ENCODE measurements at regions not wholly inside any gene's neighbourhood (a gene's known extent, or its start where the extent isn't known, plus 50 kb on each side); places are given as distances from the start of the nearest gene placed in this dataset.

GRCh38 chr2:37849911-37850310, 75.2 kb upstream of the RMDN2 start:
- no peaks in the 10 kb centered on the region for H3K79me2 ChIP-seq (ENCODE audit: insufficient read depth, low read length)
- no peak overlapping the region for H2BK20ac ChIP-seq (ENCODE audit: low read depth, low read length, poor library complexity, severe bottlenecking)
- no peaks in the 10 kb centered on the region for H3K23me2 ChIP-seq (ENCODE audit: insufficient read length, low read depth, low read length, poor library complexity, severe bottlenecking)
- H4K91ac ChIP-seq (ENCODE audit: insufficient read length, low read depth, low read length): no peak overlapping the region
- no peak overlapping the region for H3K27ac Mint-ChIP-seq
- H3K56ac ChIP-seq (ENCODE audit: insufficient read length, low read depth, low read length): no peak overlapping the region
- no peaks in the 10 kb centered on the region for H3K79me1 ChIP-seq (ENCODE audit: insufficient read depth, low read depth, low read length, poor library complexity, severe bottlenecking)
- H3K27me3 ChIP-seq (ENCODE audit: insufficient read depth, low read length): no peaks in the 10 kb centered on the region
- no peak overlapping the region for H2BK120ac ChIP-seq (ENCODE audit: low read depth, low read length, poor library complexity, severe bottlenecking)
- H2AK5ac ChIP-seq (ENCODE audit: insufficient read length, low read length): no peak overlapping the region
- no peak overlapping the region for H4K8ac ChIP-seq (replicated peaks; ENCODE audit: insufficient read length, low read depth, low read length)
- no peak overlapping the region for H3K18ac ChIP-seq (ENCODE audit: insufficient read length, low read depth, low read length)
- H4K5ac ChIP-seq (ENCODE audit: insufficient read length, low read depth, low read length): no peak overlapping the region
- no peak overlapping the region for H3K23ac ChIP-seq (ENCODE audit: insufficient read length, low read depth, low read length)
- no peak overlapping the region for H3K4ac ChIP-seq (ENCODE audit: low read depth, low read length)
- TF ChIP-seq CTCF (conservative IDR thresholded peaks at IDR 0.05): no peak
- H3K36me3 Mint-ChIP-seq (ENCODE audit: insufficient read depth in 1 of 3, low read depth in 3 of 3): no peaks in the 10 kb centered on the region
- H3K27me3 Mint-ChIP-seq (ENCODE audit: low read depth): no peaks in the 10 kb centered on the region
- H3K4me1 ChIP-seq (ENCODE audit: insufficient read depth, low read length): no peaks in the 10 kb centered on the region
- no peak for DNase-seq
- no peak overlapping the region for H3K9ac ChIP-seq (ENCODE audit: extremely low read depth, insufficient read length, low read length)
- WGBS (ENCODE audit: extremely low coverage, insufficient read length, low lambda C conversion rate): no CpG with 5 or more reads among the region's 2 CpGs
- peaks cover 0 to 2% of the 10 kb centered on the region in 2 experiments; a peak in 1 of 5 replicates for H3K9me3 Mint-ChIP-seq
- H3T11ph ChIP-seq (ENCODE audit: low read length): no peak overlapping the region
- no peaks in the 10 kb centered on the region for H3K9me3 ChIP-seq (ENCODE audit: control insufficient read depth, low read depth, low read length)
- no peak overlapping the region for H2AFZ ChIP-seq (ENCODE audit: low read length)
- H3K27ac ChIP-seq (ENCODE audit: insufficient read length, low read depth, low read length): no peak overlapping the region
- no peak overlapping the region for H3K14ac ChIP-seq (ENCODE audit: insufficient read depth, low read length)
- H4K20me1 ChIP-seq (ENCODE audit: control insufficient read depth, insufficient read depth, insufficient read length): no peaks in the 10 kb centered on the region
- no peak overlapping the region for H3K4me3 Mint-ChIP-seq
- H2BK15ac ChIP-seq (ENCODE audit: low read depth, low read length): no peak overlapping the region
- H2BK5ac ChIP-seq (ENCODE audit: insufficient read length, low read length): no peak overlapping the region
- no peak overlapping the region for H2BK12ac ChIP-seq (ENCODE audit: insufficient read length, low read depth, low read length)
- H3K4me1 Mint-ChIP-seq: no peaks in the 10 kb centered on the region
- no peak overlapping the region for H3K4me2 ChIP-seq (ENCODE audit: insufficient read depth, insufficient read length, low read length)
